HCT116 (cell line): ENCODE measurements at regions not wholly inside any gene's neighbourhood (a gene's known extent, or its start where the extent isn't known, plus 50 kb on each side); places are given as distances from the start of the nearest gene placed in this dataset.

Experiments
- ATF3 ChIP-seq: IDR thresholded peaks from 2 replicates; pipeline ENCODE4 v1.6.1; 2012
- CBX3 ChIP-seq: IDR thresholded peaks from 2 replicates; pipeline ENCODE4 v1.6.1; 2012; ENCODE audit warnings: low read depth
- CTCF ChIP-seq, 3 experiments: fragments of 200-600 bp in 1 of 3; sonication (generic) in 1 of 3; IDR thresholded peaks in 2 of 3; conservative IDR thresholded peaks in 1 of 3; 2 replicates each; pipeline ENCODE4 v1.5.1; 2012 to 2017; ENCODE audit warnings: low read depth in 2 of 3, low read length in 2 of 3, antibody characterized with exemption in 1 of 3, borderline replicate concordance in 1 of 3, control low read depth in 1 of 3, mild to moderate bottlenecking in 1 of 3, mixed read lengths in 1 of 3, mixed run types in 1 of 3, moderate library complexity in 1 of 3; ENCODE audit not compliant: insufficient read depth in 1 of 3
- EZH2 ChIP-seq: fragments of 200-600 bp; sonication (generic); IDR thresholded peaks from 2 replicates; pipeline ENCODE4 v1.6.1; 2017; ENCODE audit warnings: antibody characterized with exemption, mixed run types
- JUND ChIP-seq: IDR thresholded peaks from 2 replicates; pipeline ENCODE4 v1.6.1; 2012
- MAX ChIP-seq: IDR thresholded peaks from 2 replicates; pipeline ENCODE4 v1.6.1; 2012
- POLR2A ChIP-seq: IDR thresholded peaks from 2 replicates; pipeline ENCODE4 v1.7.0; 2011; ENCODE audit warnings: borderline replicate concordance; ENCODE audit not compliant: insufficient read depth, insufficient read length; ENCODE audit errors: extremely low read depth
- POLR2AphosphoS5 ChIP-seq: IDR thresholded peaks from 2 replicates; pipeline ENCODE4 v1.6.1; 2011; ENCODE audit warnings: mild to moderate bottlenecking, low read depth, low read length, moderate library complexity
- RAD21 ChIP-seq: IDR thresholded peaks from 2 replicates; pipeline ENCODE4 v1.6.1; 2012; ENCODE audit warnings: low read depth, mild to moderate bottlenecking
- SIN3A ChIP-seq: IDR thresholded peaks from 2 replicates; pipeline ENCODE4 v1.6.1; 2012; ENCODE audit warnings: low read depth
- SP1 ChIP-seq: IDR thresholded peaks from 2 replicates; pipeline ENCODE4 v1.6.1; 2012; ENCODE audit warnings: low read depth
- SRF ChIP-seq: IDR thresholded peaks from 2 replicates; pipeline ENCODE4 v1.6.1; 2012; ENCODE audit warnings: low read depth
- ZFX ChIP-seq: fragments of 450-650 bp; IDR thresholded peaks from 2 replicates; pipeline ENCODE4 v1.6.1; 2017
- ZNF274 ChIP-seq: fragments of 200-500 bp; sonication (Bioruptor generic); IDR thresholded peaks from 2 replicates; pipeline ENCODE4 v1.6.1; 2014; ENCODE audit warnings: mild to moderate bottlenecking, low read depth, low read length, inconsistent platforms

- TF ChIP-seq SP1 (no peak), EZH2 (no peak), CBX3 (no peak), POLR2AphosphoS5 (no peak), POLR2A (no peak), CTCF (IDR thresholded peaks at IDR 0.05 in 2 of 3, conservative IDR thresholded peaks at IDR 0.05 in 1 of 3; ENCODE audit: borderline replicate concordance in 1 of 3, insufficient read depth in 1 of 3, low read depth in 2 of 3, low read length in 2 of 3) (no peak), ATF3 (no peak), SRF (no peak), ZFX (no peak), MAX (no peak), ZNF274 (no peak), RAD21 (no peak), SIN3A (no peak), JUND (no peak)
Observed at GRCh38 chr3:178181784-178182183, 354.5 kb upstream of the KCNMB2 start.
